GM19455 (cell line): ENCODE measurements at regions not wholly inside any gene's neighbourhood (a gene's known extent, or its start where the extent isn't known, plus 50 kb on each side); places are given as distances from the start of the nearest gene placed in this dataset.

Experiments
- ATAC-seq: cut with Tn5 transposase; IDR thresholded peaks from one replicate; pipeline ENCODE4 v1.9.1; 2021; ENCODE audit not compliant: unreplicated experiment

- no peak for ATAC-seq
Observed at GRCh38 chr7:136551618-136552017, 316.8 kb upstream of the CHRM2 start.

- ATAC-seq, result no peak
Observed at GRCh38 chr7:136549756-136550155, 318.7 kb upstream of the CHRM2 start.

DNA sequence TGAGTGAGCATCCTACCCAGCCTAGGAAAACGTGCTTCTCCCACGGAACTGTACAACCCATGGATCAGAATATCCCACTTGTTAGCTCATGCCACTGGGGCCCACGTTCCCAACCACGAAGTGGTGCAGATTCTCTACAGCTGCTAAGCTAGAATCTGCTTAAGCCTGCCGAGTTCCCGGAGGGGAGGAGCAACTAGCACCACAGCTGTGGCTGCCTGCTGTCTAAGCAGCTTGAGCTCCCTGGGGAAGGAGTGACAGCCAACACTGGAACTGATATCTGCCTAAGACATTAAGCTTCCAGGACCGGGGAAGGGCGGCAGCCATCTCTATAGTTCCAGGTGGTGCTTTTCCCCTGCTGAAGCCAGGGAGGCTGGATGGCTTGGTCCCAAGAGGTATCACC, 334.7 kb upstream of the CHRM2 start:
- no peak for ATAC-seq

DNA sequence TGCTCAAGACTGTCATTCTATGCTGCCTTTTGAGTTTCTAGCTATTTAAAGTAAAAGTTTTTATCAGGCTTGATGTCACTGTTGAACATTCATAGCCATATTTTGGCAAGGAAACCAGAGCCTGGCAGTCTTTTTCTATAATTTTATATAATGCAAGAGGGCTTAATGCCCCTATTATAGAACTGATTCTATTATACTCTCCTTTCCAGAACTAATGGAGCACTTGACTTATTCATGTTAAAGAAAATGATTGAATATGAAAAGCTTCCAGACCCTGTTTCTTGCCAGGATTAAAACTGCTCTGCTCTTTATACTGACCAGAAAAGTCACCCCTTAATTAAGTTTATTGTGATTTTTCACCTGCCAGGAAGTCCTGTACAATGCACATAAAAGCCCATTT, 337.6 kb upstream of the CHRM2 start:
- ATAC-seq, result no peak

GRCh38 chr7:136528329-136528728, 340.1 kb upstream of the CHRM2 start:
- ATAC-seq, result no peak

DNA sequence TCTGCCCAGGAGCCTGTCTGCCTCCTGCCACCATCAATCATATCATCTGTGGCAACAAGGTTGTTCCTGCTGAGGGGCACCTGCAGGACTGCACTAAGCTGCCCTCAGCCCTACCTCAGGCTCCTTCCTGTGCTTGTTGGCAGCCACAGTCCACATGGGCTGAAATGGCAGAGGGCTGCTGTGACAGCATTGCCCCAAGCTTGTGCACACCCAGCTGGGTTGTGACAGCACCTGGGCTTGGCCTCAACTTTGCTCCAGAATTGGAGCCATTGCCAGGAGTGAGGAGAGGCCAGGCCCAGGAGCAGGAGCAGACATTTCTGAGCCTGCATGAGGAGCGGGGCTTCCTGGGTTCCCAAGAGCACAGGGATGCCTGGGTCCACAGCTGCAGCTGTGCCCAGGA, 340.9 kb upstream of the CHRM2 start:
- no peak for ATAC-seq

- no peak for ATAC-seq
Observed at GRCh38 chr7:136526408-136527105, 341.9 kb upstream of the CHRM2 start.

DNA sequence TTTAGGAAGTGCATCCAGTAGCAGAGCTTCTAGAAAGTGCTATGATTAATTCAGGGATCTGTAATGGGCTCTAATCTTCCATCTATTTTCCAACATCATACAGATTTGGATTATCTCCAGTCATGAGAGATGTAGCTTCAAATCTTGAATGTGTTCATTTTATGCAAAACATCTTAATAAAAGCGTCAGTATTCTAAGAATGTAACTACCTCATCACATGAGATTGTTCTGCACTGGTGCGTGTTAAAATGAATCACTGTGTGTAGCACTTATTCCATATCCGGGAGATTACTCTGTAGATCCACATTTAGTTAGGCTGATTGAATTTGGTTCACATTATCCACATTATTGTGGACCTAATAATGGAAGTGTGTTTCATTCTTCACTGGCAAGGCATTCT, 344.9 kb upstream of the CHRM2 start:
- no peak for ATAC-seq

GRCh38 chr7:136517971-136518370, 350.5 kb upstream of the CHRM2 start:
- no peak for ATAC-seq

- ATAC-seq, result no peak
Observed at GRCh38 chr7:136514776-136515175, 353.7 kb upstream of the CHRM2 start.

DNA sequence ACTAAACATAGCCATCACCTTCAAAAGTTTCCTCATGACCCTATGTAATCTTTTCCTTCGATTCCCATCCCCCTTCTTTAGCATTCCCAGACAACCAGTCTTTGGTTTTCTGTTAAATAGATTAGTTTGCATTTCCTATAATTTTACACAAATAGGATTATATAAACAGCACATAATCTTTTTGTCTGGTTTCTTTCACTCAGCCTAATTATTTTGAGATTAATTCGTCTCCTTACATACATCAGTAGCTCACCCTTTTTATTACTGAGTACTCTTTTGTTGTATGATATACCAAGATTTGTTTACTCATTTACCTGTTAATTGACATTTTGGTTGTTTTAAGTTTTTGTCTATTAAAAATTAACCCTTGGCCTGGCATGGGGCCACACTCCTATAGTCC, 354.7 kb upstream of the CHRM2 start:
- ATAC-seq, result no peak

- no peak for ATAC-seq
Observed at GRCh38 chr7:136509466-136509865, 359.0 kb upstream of the CHRM2 start.

DNA sequence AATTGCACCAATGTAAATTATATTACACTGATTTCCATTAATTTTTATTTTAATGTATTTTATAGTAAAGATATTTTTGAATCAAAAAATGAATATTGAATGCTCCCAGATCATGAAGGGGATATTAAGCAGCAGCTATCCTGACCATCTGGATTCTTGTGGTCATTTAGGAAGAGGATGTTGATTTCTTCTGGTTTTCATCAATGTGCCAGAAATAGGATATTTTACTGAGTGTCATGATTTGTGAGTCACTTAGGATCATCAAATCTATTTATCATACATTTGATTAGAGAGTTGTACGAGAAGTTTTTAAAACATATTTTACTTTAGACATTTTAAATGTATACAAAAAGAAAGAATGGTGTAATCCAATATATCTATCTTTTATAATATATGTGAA, 366.3 kb upstream of the CHRM2 start:
- no peak for ATAC-seq

- no peak for ATAC-seq
Observed at GRCh38 chr7:136501151-136501550, 367.3 kb upstream of the CHRM2 start.

DNA sequence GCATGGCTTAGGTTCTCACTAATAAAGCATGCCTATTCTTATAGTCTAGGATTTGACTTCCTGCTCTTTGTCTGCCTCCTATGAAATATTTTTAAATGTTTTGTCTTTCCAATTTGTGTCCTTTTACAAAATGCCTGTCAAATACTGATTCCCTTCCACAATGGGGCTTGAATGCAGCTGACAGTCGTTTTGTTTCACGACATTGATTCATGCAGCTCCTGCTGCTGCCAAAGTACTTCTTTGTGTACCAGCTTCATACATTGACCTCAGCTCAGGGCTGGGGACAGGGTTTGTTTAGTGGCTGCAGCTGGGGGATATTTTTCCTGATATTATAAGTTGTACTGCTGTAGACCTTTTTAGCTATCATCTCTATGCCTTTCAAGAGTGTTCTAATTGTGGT, 371.9 kb upstream of the CHRM2 start:
- ATAC-seq, result no peak

- no peak for ATAC-seq
Observed at GRCh38 chr7:136495081-136495480, 373.4 kb upstream of the CHRM2 start.

DNA sequence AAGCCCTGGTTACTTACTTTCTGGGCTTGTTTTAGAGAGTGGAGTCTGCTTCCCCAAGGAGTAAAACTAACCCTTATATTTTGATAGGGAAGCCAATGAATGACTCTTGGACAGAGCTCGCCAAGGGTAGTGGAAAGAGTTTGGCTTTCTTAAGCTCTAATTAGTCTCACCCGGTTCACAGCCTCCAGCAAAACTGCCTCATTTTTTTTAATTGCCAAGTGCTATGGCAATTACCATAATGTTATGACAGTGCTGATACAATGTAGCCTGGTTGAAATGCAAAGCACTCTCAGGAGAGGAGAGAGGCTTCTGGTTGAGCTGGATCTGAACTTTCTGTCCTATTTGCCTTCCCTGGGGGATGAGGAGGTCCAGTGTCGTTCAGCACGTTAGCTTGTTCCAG, 376.1 kb upstream of the CHRM2 start:
- no peak for ATAC-seq

DNA sequence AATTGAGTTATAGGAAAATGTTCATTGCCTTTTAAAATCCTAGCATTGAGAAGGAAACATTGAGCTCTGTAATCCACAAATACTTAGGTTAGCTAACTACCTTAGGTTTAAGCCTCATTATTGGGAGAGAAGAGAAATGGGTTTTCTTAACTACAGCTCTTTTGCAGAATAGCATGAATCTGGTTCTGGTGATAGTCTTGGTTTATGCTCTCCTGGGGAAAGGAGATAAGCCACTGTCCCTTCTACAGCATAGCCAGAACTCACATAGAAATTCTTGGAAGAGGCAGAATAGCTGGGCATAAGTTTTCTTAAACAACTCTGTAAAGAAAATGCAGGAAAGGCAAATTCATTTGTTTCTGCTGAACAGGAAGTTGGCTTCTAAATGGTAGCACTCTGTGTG, 378.6 kb upstream of the CHRM2 start:
- ATAC-seq, result no peak

- ATAC-seq, result no peak
Observed at GRCh38 chr7:136480901-136481300, 387.6 kb upstream of the CHRM2 start.

- no peak for ATAC-seq
Observed at GRCh38 chr7:136479922-136480321, 388.5 kb upstream of the CHRM2 start.

DNA sequence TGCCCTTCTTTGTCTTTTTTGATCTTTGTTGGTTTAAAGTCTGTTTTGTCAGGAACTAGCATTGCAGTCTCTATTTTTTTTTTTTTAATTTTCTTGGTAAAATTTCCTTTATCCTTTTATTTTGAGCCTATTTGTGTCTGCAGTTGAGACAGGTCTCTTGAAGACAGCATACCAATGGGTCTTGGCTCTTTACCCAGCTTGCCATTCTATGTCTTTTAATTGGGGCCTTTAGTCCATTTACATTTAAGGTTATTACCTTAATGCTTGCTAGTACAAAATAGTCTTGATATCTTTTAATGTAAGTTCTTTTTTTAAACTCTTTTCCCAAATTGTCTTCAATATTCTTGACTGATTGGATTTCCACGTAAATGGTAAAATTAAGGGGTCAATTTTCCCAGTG, 398.3 kb upstream of the CHRM2 start:
- ATAC-seq, result no peak

- ATAC-seq, result no peak
Observed at GRCh38 chr7:136452949-136453348, 415.5 kb upstream of the CHRM2 start.

DNA sequence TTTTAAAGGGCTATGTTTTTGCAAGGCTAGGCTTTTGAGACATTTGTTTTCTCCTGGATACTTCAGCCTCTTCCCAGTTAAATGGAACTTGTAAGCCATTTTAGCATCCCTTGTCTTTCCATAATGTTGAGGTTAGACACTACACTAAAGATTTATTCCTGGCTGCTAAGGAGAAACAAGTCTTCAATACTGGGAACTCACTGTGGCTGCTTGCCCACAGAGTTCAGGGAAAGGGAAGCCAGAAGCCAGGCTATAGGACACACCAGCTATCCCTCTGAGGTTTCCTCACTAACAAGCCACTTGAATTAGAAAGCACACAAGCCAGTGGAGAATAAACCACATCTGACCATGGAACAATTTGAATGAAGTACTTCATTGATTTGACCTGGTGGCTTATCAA, 421.7 kb upstream of the CHRM2 start:
- no peak for ATAC-seq

GRCh38 chr7:136441835-136442234, 426.6 kb upstream of the CHRM2 start:
- ATAC-seq, result no peak
